PC-3 (cell line): ENCODE measurements at regions not wholly inside any gene's neighbourhood (a gene's known extent, or its start where the extent isn't known, plus 50 kb on each side); places are given as distances from the start of the nearest gene placed in this dataset.

ENCODE experiments used
- ATAC-seq: fragments of 200-7000 bp; cut with Tn5 transposase; 2 replicates; pipeline ENCODE4 v1.9.1; 2020; ENCODE audit warnings: mild to moderate bottlenecking, moderate library complexity
- BruUV-seq: library from RNA; stranded (reverse); fragments of 400-500 nt; replicated peaks from 2 replicates; lab custom pipeline; 2021; lab: Mats Ljungman, UMichigan
- CTCF ChIA-PET: fragments of 300-600 bp; sonication (Branson Sonifier 250); formaldehyde crosslinking; loops from one replicate; lab custom pipeline; 2022; ENCODE audit warnings: antibody characterized with exemption; lab: Charles Lee
- POLR2A ChIA-PET: fragments of 300-600 bp; sonication (Branson Sonifier 250); formaldehyde crosslinking; loops from one replicate; lab custom pipeline; 2022; ENCODE audit warnings: antibody characterized with exemption; ENCODE audit not compliant: unreplicated experiment; lab: Charles Lee
- DNase-seq: peaks from one replicate; pipeline ENCODE4 v3.0.0-alpha.2; 2015
- H2AFZ ChIP-seq: fragments of 300-600 bp; sonication (generic); 2 replicates; pipeline ENCODE4 v1.6.0; 2016; ENCODE audit warnings: antibody characterized with exemption, low read length
- H3F3A ChIP-seq: fragments of 300-600 bp; sonication (generic); one replicate; pipeline ENCODE4 v1.6.0; 2017; ENCODE audit warnings: antibody characterized with exemption, low read length, control low read depth, mild to moderate bottlenecking; ENCODE audit not compliant: unreplicated experiment
- H3K27ac ChIP-seq: fragments of 300-600 bp; sonication (generic); 2 replicates; pipeline ENCODE4 v1.5.1; 2016; ENCODE audit warnings: mild to moderate bottlenecking, low read length
- H3K27me3 ChIP-seq: fragments of 300-600 bp; sonication (generic); 2 replicates; pipeline ENCODE4 v1.6.1; 2016; ENCODE audit warnings: low read length, mixed read lengths
- H3K36me3 ChIP-seq: fragments of 300-600 bp; sonication (generic); 2 replicates; pipeline ENCODE4 v1.6.1; 2016; ENCODE audit warnings: low read depth, mixed run types, low read length, mixed read lengths
- H3K4me1 ChIP-seq: fragments of 300-600 bp; sonication (generic); 2 replicates; pipeline ENCODE4 v1.5.1; 2016; ENCODE audit warnings: low read length; ENCODE audit not compliant: insufficient read depth
- H3K4me2 ChIP-seq: fragments of 300-600 bp; sonication (generic); 2 replicates; pipeline ENCODE4 v1.6.0; 2016; ENCODE audit warnings: low read length
- H3K4me3 ChIP-seq: fragments of 300-600 bp; sonication (generic); 2 replicates; pipeline ENCODE4 v1.5.1; 2016; ENCODE audit warnings: mild to moderate bottlenecking, low read length, mixed read lengths
- H3K79me2 ChIP-seq: fragments of 300-600 bp; sonication (generic); 2 replicates; pipeline ENCODE4 v1.6.1; 2017; ENCODE audit warnings: low read length, mixed read lengths
- H3K9ac ChIP-seq: fragments of 300-600 bp; sonication (generic); 2 replicates; pipeline ENCODE4 v1.6.0; 2016; ENCODE audit warnings: mild to moderate bottlenecking, low read length
- H3K9me2 ChIP-seq: fragments of 300-600 bp; sonication (generic); replicated peaks from 2 replicates; pipeline ENCODE4 v1.6.1; 2016; ENCODE audit warnings: mixed run types, low read length, mixed read lengths
- H3K9me3 ChIP-seq: fragments of 300-600 bp; sonication (generic); 2 replicates; pipeline ENCODE4 v1.6.1; 2016; ENCODE audit warnings: low read length, mixed read lengths
- H4K20me1 ChIP-seq: fragments of 300-600 bp; sonication (generic); 2 replicates; pipeline ENCODE4 v1.6.1; 2016; ENCODE audit warnings: low read length, mixed read lengths
- EZH2 ChIP-seq: fragments of 300-600 bp; sonication (generic); IDR thresholded peaks from one replicate; pipeline ENCODE4 v1.6.1; 2017; ENCODE audit warnings: antibody characterized with exemption, mild to moderate bottlenecking, low read length; ENCODE audit not compliant: unreplicated experiment
- EZH2phosphoT487 ChIP-seq: fragments of 300-600 bp; sonication (generic); IDR thresholded peaks from 2 replicates; pipeline ENCODE4 v1.6.1; 2018; ENCODE audit warnings: mild to moderate bottlenecking, antibody characterized with exemption, low read length, borderline replicate concordance
- intact Hi-C: fragments of 100-400 bp; cut with micrococcal nuclease; formaldehyde crosslinking; loops from 2 replicates; pipeline ENCODE4 v1.9.0; 2023
- TF ChIP-seq, protein P1 (sequence below): fragments of 300-600 bp; sonication (generic); conservative IDR thresholded peaks from 2 replicates; pipeline ENCODE4 v1.5.1; 2017; ENCODE audit warnings: antibody characterized with exemption, low read depth, mild to moderate bottlenecking, low read length

DNA sequence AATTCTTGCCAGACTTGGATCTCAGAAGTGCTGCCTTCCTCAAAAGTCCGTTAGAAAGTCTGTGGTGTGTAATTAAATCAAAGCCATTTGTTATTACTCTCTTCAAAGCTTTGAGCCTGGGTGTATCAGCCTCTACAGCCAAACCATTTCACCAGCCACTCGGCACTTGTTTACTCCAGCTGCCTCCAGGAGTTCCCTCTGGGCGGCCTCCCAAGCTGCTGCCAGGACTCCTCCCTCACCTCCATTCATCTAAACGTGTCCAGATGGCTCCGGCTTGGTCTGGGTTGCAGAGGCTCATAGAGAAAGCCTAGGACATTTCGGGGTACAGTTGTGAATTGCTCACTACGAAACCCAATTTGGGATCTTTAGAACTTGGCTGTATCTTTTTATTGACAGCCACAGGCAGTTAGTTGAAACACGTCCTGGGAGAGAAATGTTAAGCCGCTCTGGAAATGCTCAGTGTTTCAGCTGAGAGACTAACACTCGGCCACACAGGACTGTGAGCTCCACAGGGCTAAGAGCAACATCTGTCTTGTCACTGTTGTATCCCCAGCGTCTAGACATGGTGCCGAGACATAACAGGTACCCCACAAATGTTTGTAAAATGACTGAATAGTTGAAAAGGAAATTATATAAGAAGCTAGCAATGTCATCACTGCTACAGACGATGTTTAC lies 116.9 kb upstream of the NGF start:
- Histone ChIP-seq H2AFZ (no peak overlapping the region), H3K9me3 (no peaks in the 10 kb centered on the region), H3K9ac (no peak overlapping the region), H3K36me3 (no peaks in the 10 kb centered on the region), H3K4me1 (peaks cover 46% of the 10 kb centered on the region), H3K27me3 (no peaks in the 10 kb centered on the region), H3K9me2 (no peaks in the 10 kb centered on the region), H4K20me1 (no peaks in the 10 kb centered on the region), H3K4me3 (no peak overlapping the region), H3K79me2 (no peaks in the 10 kb centered on the region), H3K27ac (no peak overlapping the region), H3K4me2 (no peak overlapping the region), H3F3A (no peaks in the 10 kb centered on the region)
- TF ChIP-seq EZH2phosphoT487, result no peak
- TF ChIP-seq, protein P1, sequence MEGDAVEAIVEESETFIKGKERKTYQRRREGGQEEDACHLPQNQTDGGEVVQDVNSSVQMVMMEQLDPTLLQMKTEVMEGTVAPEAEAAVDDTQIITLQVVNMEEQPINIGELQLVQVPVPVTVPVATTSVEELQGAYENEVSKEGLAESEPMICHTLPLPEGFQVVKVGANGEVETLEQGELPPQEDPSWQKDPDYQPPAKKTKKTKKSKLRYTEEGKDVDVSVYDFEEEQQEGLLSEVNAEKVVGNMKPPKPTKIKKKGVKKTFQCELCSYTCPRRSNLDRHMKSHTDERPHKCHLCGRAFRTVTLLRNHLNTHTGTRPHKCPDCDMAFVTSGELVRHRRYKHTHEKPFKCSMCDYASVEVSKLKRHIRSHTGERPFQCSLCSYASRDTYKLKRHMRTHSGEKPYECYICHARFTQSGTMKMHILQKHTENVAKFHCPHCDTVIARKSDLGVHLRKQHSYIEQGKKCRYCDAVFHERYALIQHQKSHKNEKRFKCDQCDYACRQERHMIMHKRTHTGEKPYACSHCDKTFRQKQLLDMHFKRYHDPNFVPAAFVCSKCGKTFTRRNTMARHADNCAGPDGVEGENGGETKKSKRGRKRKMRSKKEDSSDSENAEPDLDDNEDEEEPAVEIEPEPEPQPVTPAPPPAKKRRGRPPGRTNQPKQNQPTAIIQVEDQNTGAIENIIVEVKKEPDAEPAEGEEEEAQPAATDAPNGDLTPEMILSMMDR, result no peak
- TF ChIP-seq EZH2, result no peak
- intact Hi-C loops, result loop anchor here (5.0 kb wide), 1 partner anchor 38 kb away; no protein-coding TSS in a partner anchor
- no peak for DNase-seq
- POLR2A ChIA-PET, result no interaction called here
- CTCF ChIA-PET, result no interaction called here
- no peak for ATAC-seq
- no TSS peak for BruUV-seq

DNA sequence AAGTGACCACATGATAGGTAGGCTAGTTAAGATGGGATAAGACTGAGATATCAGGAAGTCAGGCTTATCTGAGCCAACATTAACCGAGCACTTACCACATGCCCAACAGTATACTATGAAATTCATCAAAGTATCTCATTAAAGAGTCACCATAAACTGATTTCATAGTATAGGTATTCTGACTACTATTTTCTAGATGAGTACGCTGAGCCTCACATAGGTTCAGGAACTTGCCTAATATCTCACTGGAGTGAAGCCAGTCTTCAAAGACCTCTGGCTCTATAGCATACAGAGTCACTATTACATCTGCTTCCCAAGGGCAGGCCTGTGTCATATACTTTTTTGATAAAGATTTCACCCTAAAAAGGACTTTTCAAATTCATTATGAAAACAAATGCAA lies 115.6 kb upstream of the NGF start:
- intact Hi-C loops, result loop anchor here (2.0 to 5.0 kb wide), 2 partner anchors 36 to 77 kb away; no protein-coding TSS in a partner anchor
- Histone ChIP-seq H3K4me1 (peaks cover 39% of the 10 kb centered on the region), H3K9me3 (no peaks in the 10 kb centered on the region), H3K4me2 (no peak overlapping the region), H3K4me3 (no peak overlapping the region), H3K9me2 (no peaks in the 10 kb centered on the region), H3K27me3 (no peaks in the 10 kb centered on the region), H3F3A (no peaks in the 10 kb centered on the region), H3K9ac (no peak overlapping the region), H2AFZ (no peak overlapping the region), H3K79me2 (no peaks in the 10 kb centered on the region), H4K20me1 (no peaks in the 10 kb centered on the region), H3K36me3 (no peaks in the 10 kb centered on the region), H3K27ac (no peak overlapping the region)
- TF ChIP-seq, protein P1, result no peak
- no peak for TF ChIP-seq EZH2phosphoT487
- no peak for TF ChIP-seq EZH2
- no TSS peak for BruUV-seq
- CTCF ChIA-PET, result no interaction called here
- DNase-seq (no peak), ATAC-seq (no peak)
- POLR2A ChIA-PET, result no interaction called here
